Keratinocyte (primary cell): ENCODE measurements at regions not wholly inside any gene's neighbourhood (a gene's known extent, or its start where the extent isn't known, plus 50 kb on each side); places are given as distances from the start of the nearest gene placed in this dataset.

Experiments used
- DNase-seq: peaks from one replicate; pipeline ENCODE4 v3.0.0-alpha.2; 2011; ENCODE audit warnings: low read depth, missing footprints, low spot score
- FAIRE-seq: peaks from 2 replicates; lab custom pipeline; 2011; peaks lifted over from hg19 to GRCh38; lab: Jason Lieb, UNC
- H2AFZ ChIP-seq: 2 replicates; pipeline ENCODE4 v1.6.0; 2012; ENCODE audit warnings: low read length, control low read depth, inconsistent platforms; ENCODE audit not compliant: control insufficient read depth
- H3K27ac ChIP-seq: 2 replicates; pipeline ENCODE4 v1.5.1; 2011; ENCODE audit warnings: low read length; ENCODE audit not compliant: control insufficient read depth, insufficient read depth
- H3K27me3 ChIP-seq: 3 replicates; pipeline ENCODE4 v1.6.0; 2011; ENCODE audit warnings: low read length; ENCODE audit not compliant: control insufficient read depth, insufficient read depth; ENCODE audit errors: extremely low read depth
- H3K36me3 ChIP-seq, 2 experiments: 2 replicates in 1 of 2; 3 replicates in 1 of 2; pipeline ENCODE4 v1.5.1; 2011; ENCODE audit warnings: low read length in 2 of 2, mild to moderate bottlenecking in 1 of 2; ENCODE audit not compliant: control insufficient read depth in 2 of 2, insufficient read depth in 2 of 2; ENCODE audit errors: extremely low read depth in 1 of 2
- H3K4me1 ChIP-seq: 3 replicates; pipeline ENCODE4 v1.5.1; 2011; ENCODE audit warnings: low read length; ENCODE audit not compliant: control insufficient read depth, insufficient read depth; ENCODE audit errors: extremely low read depth
- H3K4me2 ChIP-seq: 3 replicates; pipeline ENCODE4 v1.6.0; 2011; ENCODE audit warnings: low read depth, low read length; ENCODE audit not compliant: control insufficient read depth, insufficient read depth; ENCODE audit errors: extremely low read depth
- H3K4me3 ChIP-seq, 3 experiments: fragments of 200-600 bp in 1 of 3; sonication (generic) in 1 of 3; 2 replicates in 2 of 3; 3 replicates in 1 of 3; pipeline ENCODE4 v1.5.1; 2011 to 2016; ENCODE audit warnings: low read length in 3 of 3, mild to moderate bottlenecking in 3 of 3, control low read depth in 2 of 3, inconsistent platforms in 1 of 3, low read depth in 1 of 3, mixed read lengths in 1 of 3, mixed run types in 1 of 3, moderate library complexity in 1 of 3; ENCODE audit not compliant: control insufficient read depth in 2 of 3, insufficient read depth in 2 of 3; ENCODE audit errors: extremely low read depth in 1 of 3
- H3K79me2 ChIP-seq: 2 replicates; pipeline ENCODE4 v1.6.0; 2012; ENCODE audit warnings: low read length; ENCODE audit not compliant: control insufficient read depth, insufficient read depth
- H3K9ac ChIP-seq: 3 replicates; pipeline ENCODE4 v1.6.0; 2011; ENCODE audit warnings: low read length; ENCODE audit not compliant: control insufficient read depth, insufficient read depth; ENCODE audit errors: extremely low read depth
- H3K9me1 ChIP-seq: 3 replicates; pipeline ENCODE4 v1.6.0; 2011; ENCODE audit warnings: low read length; ENCODE audit not compliant: control insufficient read depth, insufficient read depth; ENCODE audit errors: extremely low read depth
- H3K9me3 ChIP-seq: 2 replicates; pipeline ENCODE4 v1.5.1; 2012; ENCODE audit warnings: low read depth, low read length; ENCODE audit not compliant: control insufficient read depth
- H4K20me1 ChIP-seq: 3 replicates; pipeline ENCODE4 v1.6.0; 2011; ENCODE audit warnings: low read length; ENCODE audit not compliant: control insufficient read depth, insufficient read depth; ENCODE audit errors: extremely low read depth
- CTCF ChIP-seq, 3 experiments: IDR thresholded peaks in 1 of 3; conservative IDR thresholded peaks in 1 of 3; optimal IDR thresholded peaks in 1 of 3; 2 replicates in 2 of 3; 3 replicates in 1 of 3; pipeline versions ENCODE3 to v1.5.1; 2011; ENCODE audit warnings: low read length in 3 of 3, mild to moderate bottlenecking in 3 of 3, moderate library complexity in 2 of 3, control low read depth in 1 of 3, inconsistent platforms in 1 of 3; ENCODE audit not compliant: insufficient read depth in 2 of 3; ENCODE audit errors: extremely low read depth in 1 of 3
- EZH2 ChIP-seq: IDR thresholded peaks from one replicate; pipeline ENCODE4 v1.6.1; 2012; ENCODE audit warnings: inconsistent platforms, mild to moderate bottlenecking, low read length, moderate library complexity
- dilution Hi-C: fragments of 300-500 bp; cut with MboI; formaldehyde crosslinking; loops from one replicate; pipeline ENCODE4 v1.7.0; 2020; ENCODE audit warnings: low sequenced_read_pairs; ENCODE audit not compliant: extremely low pct_ligation_motif_present

- dilution Hi-C loops: no loop called here
- Histone ChIP-seq H3K79me2 (no peaks in the 10 kb centered on the region), H4K20me1 (no peaks in the 10 kb centered on the region), H3K4me2 (no peak overlapping the region), H3K4me3 (no peak overlapping the region), H3K9me3 (no peaks in the 10 kb centered on the region), H2AFZ (no peak overlapping the region), H3K27ac (no peak overlapping the region), H3K27me3 (no peaks in the 10 kb centered on the region), H3K9me1 (no peaks in the 10 kb centered on the region), H3K9ac (no peak overlapping the region), H3K4me1 (no peaks in the 10 kb centered on the region), H3K36me3 (no peaks in the 10 kb centered on the region)
- DNase-seq (no peak), FAIRE-seq (no peak)
- TF ChIP-seq EZH2 (no peak), CTCF (optimal IDR thresholded peaks at IDR 0.05 in 1 of 3, IDR thresholded peaks at IDR 0.05 in 1 of 3, conservative IDR thresholded peaks at IDR 0.05 in 1 of 3; ENCODE audit: extremely low read depth in 1 of 3, insufficient read depth in 2 of 3, low read length in 3 of 3) (no peak)
Measured at GRCh38 chr10:28105561-28105960, 106.7 kb upstream of the ODAD2 start.

GRCh38 chr10:28097633-28098032 lies 98.8 kb upstream of the ODAD2 start:
- Histone ChIP-seq H3K4me2 (no peak overlapping the region), H3K79me2 (no peaks in the 10 kb centered on the region), H2AFZ (no peak overlapping the region), H3K27ac (no peak overlapping the region), H3K9ac (no peak overlapping the region), H4K20me1 (no peaks in the 10 kb centered on the region), H3K36me3 (peaks cover 0 to 1% of the 10 kb centered on the region in 2 experiments), H3K4me3 (no peak overlapping the region), H3K4me1 (no peaks in the 10 kb centered on the region), H3K9me3 (no peaks in the 10 kb centered on the region), H3K9me1 (no peaks in the 10 kb centered on the region), H3K27me3 (no peaks in the 10 kb centered on the region)
- TF ChIP-seq EZH2 (no peak), CTCF (optimal IDR thresholded peaks at IDR 0.05 in 1 of 3, IDR thresholded peaks at IDR 0.05 in 1 of 3, conservative IDR thresholded peaks at IDR 0.05 in 1 of 3; ENCODE audit: extremely low read depth in 1 of 3, insufficient read depth in 2 of 3, low read length in 3 of 3) (no peak)
- dilution Hi-C loops: no loop called here
- no peak for DNase-seq
- FAIRE-seq: no peak
